K562 (cell line): ENCODE measurements at regions not wholly inside any gene's neighbourhood (a gene's known extent, or its start where the extent isn't known, plus 50 kb on each side); places are given as distances from the start of the nearest gene placed in this dataset.

Experiments used
- CEBPB ChIP-seq: fragments of 450-650 bp; IDR thresholded peaks from 2 replicates; pipeline ENCODE4 v1.6.1; 2016; ENCODE audit warnings: missing genetic modification characterization, missing compliant biosample characterization
- HDAC2 ChIP-seq: fragments of 450-650 bp; IDR thresholded peaks from 2 replicates; pipeline ENCODE4 v1.6.1; 2016; ENCODE audit warnings: mild to moderate bottlenecking
- HOXB6 ChIP-seq: fragments of 250-450 bp; sonication (Bioruptor Pico); IDR thresholded peaks from 2 replicates; pipeline ENCODE4 v1.5.1; 2022; ENCODE audit warnings: mild to moderate bottlenecking, borderline replicate concordance
- JUN ChIP-seq, 2 experiments: sonication (generic) in 1 of 2; formaldehyde crosslinking in 1 of 2; IDR thresholded peaks; 2 replicates each; pipeline versions ENCODE4 v1.6.1 to v1.8.0; 2012 to 2022; ENCODE audit warnings: borderline replicate concordance in 2 of 2, mild to moderate bottlenecking in 2 of 2, improper control_type of control experiment in 1 of 2, low read depth in 1 of 2, low read length in 1 of 2, missing genetic modification reagents in 1 of 2
- POLR2A ChIP-seq: fragments of 450-650 bp; conservative IDR thresholded peaks from 2 replicates; pipeline ENCODE4 v1.6.1; 2016
- TOE1 ChIP-seq, 2 experiments: fragments of 450-650 bp in 1 of 2; sonication (generic) in 1 of 2; formaldehyde crosslinking in 1 of 2; IDR thresholded peaks; 2 replicates each; pipeline versions ENCODE4 v1.7.1 to v1.8.0; 2016 to 2022; ENCODE audit warnings: borderline replicate concordance in 2 of 2, mild to moderate bottlenecking in 2 of 2, antibody characterized with exemption in 1 of 2, inconsistent platforms in 1 of 2, low read depth in 1 of 2, missing genetic modification reagents in 1 of 2, moderate library complexity in 1 of 2
- TF ChIP-seq, protein P1 (sequence below): fragments of 450-650 bp; formaldehyde crosslinking; IDR thresholded peaks from 2 replicates; pipeline ENCODE4 v1.4.0; 2020; ENCODE audit warnings: mild to moderate bottlenecking

GRCh38 chr4:185862340-185862739 lies 50.3 kb upstream of the SORBS2 start:
- TF ChIP-seq TOE1 (IDR thresholded peaks at IDR 0.05; ENCODE audit: borderline replicate concordance) (no peak), TOE1 (CRISPR knock-in tag; IDR thresholded peaks at IDR 0.05; ENCODE audit: borderline replicate concordance, low read depth) (no peak), CEBPB (tag) (no peak), HOXB6 (no peak), HDAC2 (no peak), JUN (IDR thresholded peaks at IDR 0.05; ENCODE audit: borderline replicate concordance, low read depth, low read length) (no peak), JUN (CRISPR knock-in tag; IDR thresholded peaks at IDR 0.05; ENCODE audit: borderline replicate concordance) (no peak), POLR2A (no peak)
- TF ChIP-seq, protein P1, sequence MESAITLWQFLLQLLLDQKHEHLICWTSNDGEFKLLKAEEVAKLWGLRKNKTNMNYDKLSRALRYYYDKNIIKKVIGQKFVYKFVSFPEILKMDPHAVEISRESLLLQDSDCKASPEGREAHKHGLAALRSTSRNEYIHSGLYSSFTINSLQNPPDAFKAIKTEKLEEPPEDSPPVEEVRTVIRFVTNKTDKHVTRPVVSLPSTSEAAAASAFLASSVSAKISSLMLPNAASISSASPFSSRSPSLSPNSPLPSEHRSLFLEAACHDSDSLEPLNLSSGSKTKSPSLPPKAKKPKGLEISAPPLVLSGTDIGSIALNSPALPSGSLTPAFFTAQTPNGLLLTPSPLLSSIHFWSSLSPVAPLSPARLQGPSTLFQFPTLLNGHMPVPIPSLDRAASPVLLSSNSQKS (CRISPR knock-in tag), result no peak
